Calu3 (cell line): ENCODE measurements at regions not wholly inside any gene's neighbourhood (a gene's known extent, or its start where the extent isn't known, plus 50 kb on each side); places are given as distances from the start of the nearest gene placed in this dataset.

Source experiments
- BruUV-seq: library from RNA; stranded (reverse); fragments of 400-500 nt; replicated peaks from 2 replicates; lab custom pipeline; 2021; lab: Mats Ljungman, UMichigan
- CTCF ChIA-PET: fragments of 300-600 bp; sonication (Branson Sonifier 250); formaldehyde crosslinking; loops from one replicate; lab custom pipeline; 2022; ENCODE audit warnings: antibody characterized with exemption; lab: Charles Lee
- DNase-seq: peaks from one replicate; pipeline ENCODE4 v3.0.0; 2022
- H3K27ac Mint-ChIP-seq: one replicate; pipeline ENCODE4 v1.8.0; 2022; ENCODE audit warnings: mixed read lengths; ENCODE audit not compliant: unreplicated experiment
- H3K27me3 Mint-ChIP-seq: one replicate; pipeline ENCODE4 v1.8.0; 2022; ENCODE audit warnings: mixed read lengths; ENCODE audit not compliant: unreplicated experiment
- H3K36me3 Mint-ChIP-seq: one replicate; pipeline ENCODE4 v1.8.0; 2022; ENCODE audit warnings: mild to moderate bottlenecking, moderate library complexity, mixed read lengths; ENCODE audit not compliant: insufficient read depth, unreplicated experiment
- H3K4me1 Mint-ChIP-seq: one replicate; pipeline ENCODE4 v1.8.0; 2022; ENCODE audit warnings: mild to moderate bottlenecking, low read depth, mixed read lengths; ENCODE audit not compliant: unreplicated experiment
- H3K4me3 Mint-ChIP-seq: one replicate; pipeline ENCODE4 v1.8.0; 2022; ENCODE audit warnings: mild to moderate bottlenecking, low read depth, moderate library complexity, mixed read lengths; ENCODE audit not compliant: unreplicated experiment
- H3K9me3 Mint-ChIP-seq: one replicate; pipeline ENCODE4 v1.8.0; 2022; ENCODE audit warnings: low read depth, mixed read lengths; ENCODE audit not compliant: unreplicated experiment
- intact Hi-C: fragments of 100-400 bp; cut with micrococcal nuclease; formaldehyde crosslinking; loops from one replicate; pipeline ENCODE4 v1.10.0; 2022; ENCODE audit not compliant: unreplicated experiment
- TF ChIP-seq, protein P1 (sequence below): fragments of 200-600 bp; IDR thresholded peaks from one replicate; pipeline ENCODE4 v1.8.0; 2022; ENCODE audit warnings: antibody characterized with exemption; ENCODE audit not compliant: unreplicated experiment

DNA sequence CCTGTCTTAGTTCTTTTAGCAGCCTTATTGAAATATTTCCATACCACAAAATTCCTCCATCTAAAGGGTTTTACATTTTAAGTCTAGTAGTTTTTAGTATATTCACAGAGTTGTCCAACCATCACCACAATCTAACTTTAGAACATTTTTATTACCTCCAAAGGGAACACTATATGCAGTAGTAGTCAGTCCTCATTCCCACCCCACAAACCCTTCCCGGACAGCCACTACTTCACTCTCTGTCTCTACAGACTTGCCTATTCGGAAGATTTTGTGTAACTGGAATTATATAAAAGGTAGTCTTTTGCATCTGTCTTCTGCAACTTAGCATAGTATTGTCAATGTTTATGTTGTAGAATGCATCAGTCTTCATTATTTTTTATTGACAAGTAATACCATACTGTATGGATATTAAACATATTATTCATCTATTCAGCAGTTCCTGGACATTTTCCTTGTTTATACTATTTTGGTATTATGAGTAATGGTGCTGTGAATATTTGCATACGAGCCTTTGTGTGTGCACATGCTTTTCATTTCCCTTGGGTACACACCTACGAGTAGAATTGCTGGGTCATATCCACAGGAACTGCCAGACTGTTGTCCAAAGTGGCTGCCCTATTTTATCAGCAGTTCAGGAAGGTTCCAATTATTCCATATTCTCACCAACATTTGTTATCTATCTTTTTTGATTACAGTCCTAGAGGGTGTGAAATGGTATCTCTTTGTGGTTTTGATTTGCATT is 60.9 kb upstream of the LANCL2 start:
- H3K4me1 Mint-ChIP-seq: no peaks in the 10 kb centered on the region
- intact Hi-C loops: no loop called here
- DNase-seq: no peak
- H3K4me3 Mint-ChIP-seq: no peak overlapping the region
- H3K9me3 Mint-ChIP-seq: no peaks in the 10 kb centered on the region
- no peaks in the 10 kb centered on the region for H3K36me3 Mint-ChIP-seq
- peaks cover 65% of the 10 kb centered on the region for H3K27me3 Mint-ChIP-seq
- no peak overlapping the region for H3K27ac Mint-ChIP-seq
- TF ChIP-seq, protein P1, sequence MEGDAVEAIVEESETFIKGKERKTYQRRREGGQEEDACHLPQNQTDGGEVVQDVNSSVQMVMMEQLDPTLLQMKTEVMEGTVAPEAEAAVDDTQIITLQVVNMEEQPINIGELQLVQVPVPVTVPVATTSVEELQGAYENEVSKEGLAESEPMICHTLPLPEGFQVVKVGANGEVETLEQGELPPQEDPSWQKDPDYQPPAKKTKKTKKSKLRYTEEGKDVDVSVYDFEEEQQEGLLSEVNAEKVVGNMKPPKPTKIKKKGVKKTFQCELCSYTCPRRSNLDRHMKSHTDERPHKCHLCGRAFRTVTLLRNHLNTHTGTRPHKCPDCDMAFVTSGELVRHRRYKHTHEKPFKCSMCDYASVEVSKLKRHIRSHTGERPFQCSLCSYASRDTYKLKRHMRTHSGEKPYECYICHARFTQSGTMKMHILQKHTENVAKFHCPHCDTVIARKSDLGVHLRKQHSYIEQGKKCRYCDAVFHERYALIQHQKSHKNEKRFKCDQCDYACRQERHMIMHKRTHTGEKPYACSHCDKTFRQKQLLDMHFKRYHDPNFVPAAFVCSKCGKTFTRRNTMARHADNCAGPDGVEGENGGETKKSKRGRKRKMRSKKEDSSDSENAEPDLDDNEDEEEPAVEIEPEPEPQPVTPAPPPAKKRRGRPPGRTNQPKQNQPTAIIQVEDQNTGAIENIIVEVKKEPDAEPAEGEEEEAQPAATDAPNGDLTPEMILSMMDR: no peak
- CTCF ChIA-PET: no interaction called here
- no TSS peak for BruUV-seq

DNA sequence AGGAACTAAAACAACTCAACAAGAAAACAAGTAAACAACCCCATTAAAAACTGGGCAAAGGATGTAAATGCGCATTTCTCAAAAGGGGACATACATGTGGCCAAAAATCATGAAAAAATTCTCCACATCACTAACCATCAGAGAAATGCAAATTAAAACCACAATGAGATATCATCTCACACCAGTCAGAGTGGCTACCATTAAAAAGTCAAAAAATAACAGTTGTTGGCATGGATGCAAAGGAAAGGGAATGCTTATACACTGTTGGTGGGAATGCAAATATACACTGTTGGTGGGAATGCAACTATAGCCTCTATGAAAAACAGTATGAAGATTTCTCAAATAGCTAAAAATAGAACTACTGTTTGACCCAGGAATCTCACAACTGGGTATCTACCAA is 60.0 kb upstream of the LANCL2 start:
- DNase-seq: no peak
- Mint-ChIP-seq H3K4me3 (no peak overlapping the region), H3K9me3 (no peaks in the 10 kb centered on the region), H3K4me1 (no peaks in the 10 kb centered on the region), H3K27me3 (peaks cover 56% of the 10 kb centered on the region), H3K27ac (no peak overlapping the region), H3K36me3 (no peaks in the 10 kb centered on the region)
- CTCF ChIA-PET: interaction anchor here (0.5 kb wide), 1 partner anchor 1219 kb away, joined by 4 read pairs; no protein-coding TSS in a partner anchor
- TF ChIP-seq, protein P1: no peak
- no TSS peak for BruUV-seq
- intact Hi-C loops: no loop called here

DNA sequence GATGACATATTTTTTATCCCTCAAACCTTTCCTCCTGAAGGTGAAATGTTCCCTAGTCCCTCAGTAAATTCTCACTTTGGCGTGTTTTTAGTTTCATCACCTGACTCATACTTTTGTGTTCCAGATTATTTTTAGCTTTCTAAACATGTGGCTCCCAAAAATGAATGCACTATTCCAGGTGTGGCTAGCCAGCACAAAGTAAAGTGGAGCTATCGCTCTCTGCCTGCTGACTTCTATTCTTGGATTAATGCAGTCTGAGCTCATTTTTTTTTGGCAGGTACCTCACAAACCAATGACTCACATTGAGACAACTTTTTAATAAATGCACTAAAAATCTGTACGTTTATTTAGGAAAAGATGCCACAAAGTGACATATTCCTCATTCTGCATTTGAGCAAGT is 58.8 kb upstream of the LANCL2 start:
- TF ChIP-seq, protein P1: no peak
- Mint-ChIP-seq H3K27ac (no peak overlapping the region), H3K27me3 (peaks cover 56% of the 10 kb centered on the region), H3K9me3 (no peaks in the 10 kb centered on the region), H3K4me1 (no peaks in the 10 kb centered on the region), H3K4me3 (no peak overlapping the region), H3K36me3 (no peaks in the 10 kb centered on the region)
- DNase-seq: no peak
- intact Hi-C loops: no loop called here
- CTCF ChIA-PET: no interaction called here
- no TSS peak for BruUV-seq

DNA sequence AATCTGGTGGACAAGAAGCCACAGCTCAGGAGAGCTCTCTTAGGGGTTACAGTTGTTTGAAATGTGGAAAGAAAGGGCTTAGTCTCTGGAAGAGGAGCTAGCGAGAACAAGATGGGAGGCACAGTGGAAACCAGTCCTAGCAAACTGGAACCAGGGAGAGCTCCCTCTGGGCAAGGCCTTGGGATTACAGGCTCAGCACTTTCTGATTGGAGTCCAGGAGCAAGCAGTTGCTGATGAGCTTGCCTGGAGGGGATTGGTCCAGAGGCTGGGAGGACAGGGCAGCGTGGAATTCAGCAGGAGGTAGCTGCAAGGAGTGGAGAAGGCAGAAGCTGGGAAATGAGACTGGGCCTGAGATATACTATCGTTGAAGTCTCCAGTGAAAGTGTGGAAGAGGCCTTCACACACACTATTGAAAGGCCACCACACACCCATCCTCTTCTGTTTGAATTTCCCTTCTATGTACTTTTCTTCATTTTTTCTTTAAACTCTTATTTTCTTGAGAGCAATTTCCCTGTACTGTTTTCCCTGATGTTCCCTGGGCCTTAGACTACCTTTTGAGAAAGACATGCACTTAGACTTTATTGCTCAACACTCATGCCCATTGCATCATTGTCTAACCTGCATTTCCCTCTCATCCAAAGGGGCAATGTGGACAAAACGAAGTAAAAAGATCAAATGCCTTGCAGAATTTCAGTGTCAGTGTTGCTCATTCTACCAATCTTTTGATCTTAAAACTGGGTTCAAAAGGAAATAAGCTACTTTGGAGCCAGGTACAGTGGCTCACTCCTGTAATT is 57.8 kb upstream of the LANCL2 start:
- DNase-seq: no peak
- TF ChIP-seq, protein P1: no peak
- Mint-ChIP-seq H3K4me3 (no peak overlapping the region), H3K4me1 (no peaks in the 10 kb centered on the region), H3K27me3 (peaks cover 46% of the 10 kb centered on the region), H3K9me3 (no peaks in the 10 kb centered on the region), H3K36me3 (no peaks in the 10 kb centered on the region), H3K27ac (no peak overlapping the region)
- CTCF ChIA-PET: interaction anchor here (0.5 kb wide), 1 partner anchor 940 kb away, joined by 3 read pairs; no protein-coding TSS in a partner anchor
- BruUV-seq: no TSS peak
- intact Hi-C loops: no loop called here
